ENCODE measurements at regions not wholly inside any gene's neighbourhood (a gene's known extent, or its start where the extent isn't known, plus 50 kb on each side); places are given as distances from the start of the nearest gene placed in this dataset.
"Not testable (repeated sequence)": the region's sequence is repeated elsewhere in the genome, so short reads cannot be mapped to it uniquely, and the experiment has no call there.

- H3K27ac ChIP-seq = no peak overlapping the region
- no peaks in the 10 kb centered on the region for H3K4me1 ChIP-seq (replicated peaks)
- H3K27me3 ChIP-seq (replicated peaks) = no peaks in the 10 kb centered on the region
- no peak overlapping the region for H3K4me3 ChIP-seq
- H3K9me3 ChIP-seq (replicated peaks) = no peaks in the 10 kb centered on the region
- DNase-seq (ENCODE audit: low read depth in 1 of 2, low spot score in 2 of 2) = no peak
- no peaks in the 10 kb centered on the region for H3K36me3 ChIP-seq
These were observed 162.3 kb downstream of the BMP7 start for GRCh38 chr20:57104113-57104512.

GRCh38 chr20:57104651-57105204, 161.7 kb downstream of the BMP7 start:
- DNase-seq (ENCODE audit: low read depth in 1 of 2, low spot score in 2 of 2) = no peak
- H3K27me3 ChIP-seq (replicated peaks) = no peaks in the 10 kb centered on the region
- H3K4me1 ChIP-seq (replicated peaks) = no peaks in the 10 kb centered on the region

GRCh38 chr20:57106030-57106682, 160.3 kb downstream of the BMP7 start:
- no peak overlapping the region for H3K27ac ChIP-seq
- H3K9me3 ChIP-seq (replicated peaks) = no peaks in the 10 kb centered on the region
- DNase-seq (ENCODE audit: low read depth in 1 of 2, low spot score in 2 of 2) = no peak
- H3K27me3 ChIP-seq (replicated peaks) = no peaks in the 10 kb centered on the region
- no peak overlapping the region for H3K4me3 ChIP-seq
- H3K4me1 ChIP-seq (replicated peaks) = no peaks in the 10 kb centered on the region
- H3K36me3 ChIP-seq = no peaks in the 10 kb centered on the region

More at GRCh38 chr20:57104651-57105204, 161.7 kb downstream of the BMP7 start:
- Histone ChIP-seq H3K27ac (no peak overlapping the region), H3K36me3 (no peaks in the 10 kb centered on the region), H3K4me3 (no peak overlapping the region), H3K9me3 (replicated peaks) (no peaks in the 10 kb centered on the region)

- no peak overlapping the region for H3K4me3 ChIP-seq
- H3K27ac ChIP-seq = no peak overlapping the region
- H3K9me3 ChIP-seq (replicated peaks) = no peaks in the 10 kb centered on the region
- H3K36me3 ChIP-seq = no peaks in the 10 kb centered on the region
- H3K4me1 ChIP-seq (replicated peaks) = no peaks in the 10 kb centered on the region
- no peak for DNase-seq (ENCODE audit: low read depth in 1 of 2, low spot score in 2 of 2)
- no peaks in the 10 kb centered on the region for H3K27me3 ChIP-seq (replicated peaks)
These were observed 159.7 kb downstream of the BMP7 start for GRCh38 chr20:57106692-57107091.

- Histone ChIP-seq H3K27me3 (replicated peaks) (no peaks in the 10 kb centered on the region), H3K27ac (no peak overlapping the region)
- no peak for DNase-seq (ENCODE audit: low read depth in 1 of 2, low spot score in 2 of 2)
These were observed 159.2 kb downstream of the BMP7 start for GRCh38 chr20:57107208-57107607.

GRCh38 chr20:57108218-57108617, 158.2 kb downstream of the BMP7 start:
- H3K4me3 ChIP-seq = no peak overlapping the region
- no peak for DNase-seq (ENCODE audit: low read depth in 1 of 2, low spot score in 2 of 2)
- H3K27me3 ChIP-seq (replicated peaks) = no peaks in the 10 kb centered on the region
- no peak overlapping the region for H3K27ac ChIP-seq
- H3K36me3 ChIP-seq = no peaks in the 10 kb centered on the region
- no peaks in the 10 kb centered on the region for H3K9me3 ChIP-seq (replicated peaks)
- no peaks in the 10 kb centered on the region for H3K4me1 ChIP-seq (replicated peaks)

More at GRCh38 chr20:57107208-57107607, 159.2 kb downstream of the BMP7 start:
- H3K4me1 ChIP-seq (replicated peaks) = no peaks in the 10 kb centered on the region
- no peak overlapping the region for H3K4me3 ChIP-seq
- H3K9me3 ChIP-seq (replicated peaks) = no peaks in the 10 kb centered on the region
- no peaks in the 10 kb centered on the region for H3K36me3 ChIP-seq

- Histone ChIP-seq H3K27ac (no peak overlapping the region), H3K9me3 (replicated peaks) (no peaks in the 10 kb centered on the region), H3K36me3 (no peaks in the 10 kb centered on the region), H3K27me3 (replicated peaks) (no peaks in the 10 kb centered on the region), H3K4me1 (replicated peaks) (no peaks in the 10 kb centered on the region), H3K4me3 (no peak overlapping the region)
- no peak for DNase-seq (ENCODE audit: low read depth in 1 of 2, low spot score in 2 of 2)
These were observed 157.5 kb downstream of the BMP7 start for GRCh38 chr20:57108742-57109570.

- Histone ChIP-seq H3K4me1 (replicated peaks) (no peaks in the 10 kb centered on the region), H3K9me3 (replicated peaks) (no peaks in the 10 kb centered on the region), H3K36me3 (no peaks in the 10 kb centered on the region), H3K4me3 (no peak overlapping the region), H3K27me3 (replicated peaks) (no peaks in the 10 kb centered on the region), H3K27ac (no peak overlapping the region)
- DNase-seq (ENCODE audit: low read depth in 1 of 2, low spot score in 2 of 2) = no peak
These were observed 156.9 kb downstream of the BMP7 start for GRCh38 chr20:57109571-57109953.

GRCh38 chr20:57110121-57111027, 156.1 kb downstream of the BMP7 start:
- not testable (repeated sequence) for H3K36me3 ChIP-seq; H3K4me1 ChIP-seq (replicated peaks); H3K4me3 ChIP-seq; H3K9me3 ChIP-seq (replicated peaks); H3K27ac ChIP-seq; H3K27me3 ChIP-seq (replicated peaks); DNase-seq (ENCODE audit: low read depth in 1 of 2, low spot score in 2 of 2)

GRCh38 chr20:57111028-57111373, 155.4 kb downstream of the BMP7 start:
- no peak overlapping the region for H3K27ac ChIP-seq
- no peaks in the 10 kb centered on the region for H3K27me3 ChIP-seq (replicated peaks)
- no peaks in the 10 kb centered on the region for H3K9me3 ChIP-seq (replicated peaks)
- no peaks in the 10 kb centered on the region for H3K36me3 ChIP-seq
- no peaks in the 10 kb centered on the region for H3K4me1 ChIP-seq (replicated peaks)
- no peak for DNase-seq (ENCODE audit: low read depth in 1 of 2, low spot score in 2 of 2)
- H3K4me3 ChIP-seq = no peak overlapping the region

- Histone ChIP-seq H3K4me1 (replicated peaks) (no peaks in the 10 kb centered on the region), H3K36me3 (no peaks in the 10 kb centered on the region), H3K4me3 (no peak overlapping the region), H3K9me3 (replicated peaks) (no peaks in the 10 kb centered on the region), H3K27ac (no peak overlapping the region), H3K27me3 (replicated peaks) (no peaks in the 10 kb centered on the region)
- DNase-seq (ENCODE audit: low read depth in 1 of 2, low spot score in 2 of 2) = no peak
These were observed 154.0 kb downstream of the BMP7 start for GRCh38 chr20:57112448-57112847.

- no peak overlapping the region for H3K27ac ChIP-seq
- H3K4me1 ChIP-seq (replicated peaks) = no peaks in the 10 kb centered on the region
- DNase-seq (ENCODE audit: low read depth in 1 of 2, low spot score in 2 of 2) = no peak
- no peaks in the 10 kb centered on the region for H3K36me3 ChIP-seq
- H3K27me3 ChIP-seq (replicated peaks) = no peaks in the 10 kb centered on the region
- H3K9me3 ChIP-seq (replicated peaks) = no peaks in the 10 kb centered on the region
- H3K4me3 ChIP-seq = no peak overlapping the region
These were observed 152.0 kb downstream of the BMP7 start for GRCh38 chr20:57114290-57115005.

GRCh38 chr20:57117296-57117695, 149.1 kb downstream of the BMP7 start:
- Histone ChIP-seq H3K9me3 (replicated peaks) (no peaks in the 10 kb centered on the region), H3K36me3 (no peaks in the 10 kb centered on the region), H3K4me1 (replicated peaks) (no peaks in the 10 kb centered on the region), H3K27ac (no peak overlapping the region), H3K4me3 (no peak overlapping the region), H3K27me3 (replicated peaks) (no peaks in the 10 kb centered on the region)
- DNase-seq (ENCODE audit: low read depth in 1 of 2, low spot score in 2 of 2) = no peak

All from SJSA1 (cell line).